ENCODE measurements at regions not wholly inside any gene's neighbourhood (a gene's known extent, or its start where the extent isn't known, plus 50 kb on each side); places are given as distances from the start of the nearest gene placed in this dataset.

- Histone ChIP-seq H3K4me3 (ENCODE audit: insufficient read depth, low read depth, low read length, poor library complexity, severe bottlenecking) (no peak overlapping the region), H3K36me3 (ENCODE audit: control insufficient read depth, insufficient read depth, low read length) (no peaks in the 10 kb centered on the region), H3K4me1 (ENCODE audit: control insufficient read depth, insufficient read depth, low read length, poor library complexity, severe bottlenecking) (no peaks in the 10 kb centered on the region), H3K27ac (ENCODE audit: insufficient read depth, low read length, poor library complexity, severe bottlenecking) (no peak overlapping the region), H3K9me3 (ENCODE audit: control insufficient read depth, low read length) (no peaks in the 10 kb centered on the region), H3K27me3 (replicated peaks; ENCODE audit: control insufficient read depth, insufficient read depth, low read length, poor library complexity, severe bottlenecking) (no peaks in the 10 kb centered on the region)
- no peak for DNase-seq
Observed at GRCh38 chr6:19731282-19731681, 105.9 kb upstream of the ID4 start.

DNA sequence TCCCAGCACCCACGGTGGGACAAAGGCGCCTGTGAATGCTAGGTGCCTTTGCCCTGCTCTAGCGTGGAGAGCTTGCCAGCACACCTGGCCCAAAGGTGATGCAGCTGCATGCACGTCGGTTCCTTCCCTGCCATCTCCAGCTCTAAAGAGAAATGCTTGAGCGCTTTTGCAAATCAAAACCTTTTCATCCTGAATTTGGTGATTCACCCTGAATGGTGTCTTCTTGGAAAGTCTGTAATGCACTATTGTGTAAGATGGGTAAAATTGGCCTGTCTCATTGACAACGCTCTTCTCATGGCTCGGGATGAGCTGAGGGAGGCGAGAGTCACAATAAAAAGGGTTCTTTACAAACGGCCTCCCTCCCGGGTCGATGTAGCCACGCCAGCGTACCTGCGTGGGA lies 103.1 kb upstream of the ID4 start:
- no peak for DNase-seq
- Histone ChIP-seq H3K27me3 (replicated peaks; ENCODE audit: control insufficient read depth, insufficient read depth, low read length, poor library complexity, severe bottlenecking) (no peaks in the 10 kb centered on the region), H3K9me3 (ENCODE audit: control insufficient read depth, low read length) (no peaks in the 10 kb centered on the region), H3K36me3 (ENCODE audit: control insufficient read depth, insufficient read depth, low read length) (no peaks in the 10 kb centered on the region), H3K4me3 (ENCODE audit: insufficient read depth, low read depth, low read length, poor library complexity, severe bottlenecking) (no peak overlapping the region), H3K4me1 (ENCODE audit: control insufficient read depth, insufficient read depth, low read length, poor library complexity, severe bottlenecking) (no peaks in the 10 kb centered on the region), H3K27ac (ENCODE audit: insufficient read depth, low read length, poor library complexity, severe bottlenecking) (no peak overlapping the region)

DNA sequence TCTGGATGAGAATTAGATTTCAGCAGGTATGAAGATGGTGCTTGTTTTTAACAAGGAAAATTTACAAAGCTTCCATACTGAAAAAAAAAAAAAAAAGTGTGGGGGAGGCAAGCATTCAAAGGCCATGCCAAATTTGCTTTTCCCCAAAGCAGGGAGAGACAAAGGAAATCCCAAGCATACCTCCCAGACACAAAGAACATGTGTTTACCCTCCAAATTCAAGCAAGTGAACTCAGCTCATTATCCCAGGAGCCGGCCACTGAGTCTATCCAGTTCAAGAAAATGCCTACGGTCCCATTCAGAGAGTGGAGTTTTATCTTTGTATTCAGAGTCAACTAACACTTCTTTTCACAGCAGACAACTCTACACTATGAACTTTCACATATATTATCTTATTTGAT lies 102.7 kb upstream of the ID4 start:
- no peak overlapping the region for H3K4me3 ChIP-seq (ENCODE audit: insufficient read depth, low read depth, low read length, poor library complexity, severe bottlenecking)
- H3K9me3 ChIP-seq (ENCODE audit: control insufficient read depth, low read length), result no peaks in the 10 kb centered on the region
- H3K4me1 ChIP-seq (ENCODE audit: control insufficient read depth, insufficient read depth, low read length, poor library complexity, severe bottlenecking), result no peaks in the 10 kb centered on the region
- H3K27me3 ChIP-seq (replicated peaks; ENCODE audit: control insufficient read depth, insufficient read depth, low read length, poor library complexity, severe bottlenecking), result no peaks in the 10 kb centered on the region
- no peak for DNase-seq
- no peak overlapping the region for H3K27ac ChIP-seq (ENCODE audit: insufficient read depth, low read length, poor library complexity, severe bottlenecking)
- H3K36me3 ChIP-seq (ENCODE audit: control insufficient read depth, insufficient read depth, low read length), result no peaks in the 10 kb centered on the region

- Histone ChIP-seq H3K27ac (ENCODE audit: insufficient read depth, low read length, poor library complexity, severe bottlenecking) (no peak overlapping the region), H3K36me3 (ENCODE audit: control insufficient read depth, insufficient read depth, low read length) (no peaks in the 10 kb centered on the region), H3K4me3 (ENCODE audit: insufficient read depth, low read depth, low read length, poor library complexity, severe bottlenecking) (no peak overlapping the region), H3K9me3 (ENCODE audit: control insufficient read depth, low read length) (no peaks in the 10 kb centered on the region), H3K4me1 (ENCODE audit: control insufficient read depth, insufficient read depth, low read length, poor library complexity, severe bottlenecking) (no peaks in the 10 kb centered on the region), H3K27me3 (replicated peaks; ENCODE audit: control insufficient read depth, insufficient read depth, low read length, poor library complexity, severe bottlenecking) (no peaks in the 10 kb centered on the region)
- DNase-seq, result no peak
Observed at GRCh38 chr6:19736066-19736465, 101.1 kb upstream of the ID4 start.

GRCh38 chr6:19738010-19738409 lies 99.2 kb upstream of the ID4 start:
- Histone ChIP-seq H3K27me3 (replicated peaks; ENCODE audit: control insufficient read depth, insufficient read depth, low read length, poor library complexity, severe bottlenecking) (no peaks in the 10 kb centered on the region), H3K27ac (ENCODE audit: insufficient read depth, low read length, poor library complexity, severe bottlenecking) (no peak overlapping the region), H3K4me1 (ENCODE audit: control insufficient read depth, insufficient read depth, low read length, poor library complexity, severe bottlenecking) (no peaks in the 10 kb centered on the region), H3K9me3 (ENCODE audit: control insufficient read depth, low read length) (no peaks in the 10 kb centered on the region), H3K4me3 (ENCODE audit: insufficient read depth, low read depth, low read length, poor library complexity, severe bottlenecking) (no peak overlapping the region), H3K36me3 (ENCODE audit: control insufficient read depth, insufficient read depth, low read length) (no peaks in the 10 kb centered on the region)
- no peak for DNase-seq

DNA sequence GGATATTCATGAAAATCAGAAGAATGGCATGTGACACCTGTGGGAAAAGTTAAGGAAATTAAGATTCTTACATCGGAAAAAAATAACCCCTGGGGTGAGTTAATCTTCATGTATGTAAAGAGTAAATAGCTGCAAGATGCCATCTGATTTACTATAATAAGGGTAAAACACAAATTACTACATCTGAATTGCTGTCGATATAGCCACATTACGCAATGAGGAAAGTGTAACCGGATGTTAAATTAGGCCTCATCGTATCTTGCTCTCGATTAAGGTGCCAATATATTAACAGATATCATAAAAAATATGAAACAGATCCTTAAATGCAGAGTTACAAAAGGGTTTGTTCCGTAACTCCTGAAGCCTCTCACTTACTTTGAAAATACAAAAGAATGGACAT lies 87.4 kb upstream of the ID4 start:
- H3K27ac ChIP-seq (ENCODE audit: insufficient read depth, low read length, poor library complexity, severe bottlenecking), result no peak overlapping the region
- no peaks in the 10 kb centered on the region for H3K9me3 ChIP-seq (ENCODE audit: control insufficient read depth, low read length)
- DNase-seq, result no peak
- H3K4me1 ChIP-seq (ENCODE audit: control insufficient read depth, insufficient read depth, low read length, poor library complexity, severe bottlenecking), result no peaks in the 10 kb centered on the region
- H3K4me3 ChIP-seq (ENCODE audit: insufficient read depth, low read depth, low read length, poor library complexity, severe bottlenecking), result no peak overlapping the region
- H3K36me3 ChIP-seq (ENCODE audit: control insufficient read depth, insufficient read depth, low read length), result no peaks in the 10 kb centered on the region
- no peaks in the 10 kb centered on the region for H3K27me3 ChIP-seq (replicated peaks; ENCODE audit: control insufficient read depth, insufficient read depth, low read length, poor library complexity, severe bottlenecking)

DNA sequence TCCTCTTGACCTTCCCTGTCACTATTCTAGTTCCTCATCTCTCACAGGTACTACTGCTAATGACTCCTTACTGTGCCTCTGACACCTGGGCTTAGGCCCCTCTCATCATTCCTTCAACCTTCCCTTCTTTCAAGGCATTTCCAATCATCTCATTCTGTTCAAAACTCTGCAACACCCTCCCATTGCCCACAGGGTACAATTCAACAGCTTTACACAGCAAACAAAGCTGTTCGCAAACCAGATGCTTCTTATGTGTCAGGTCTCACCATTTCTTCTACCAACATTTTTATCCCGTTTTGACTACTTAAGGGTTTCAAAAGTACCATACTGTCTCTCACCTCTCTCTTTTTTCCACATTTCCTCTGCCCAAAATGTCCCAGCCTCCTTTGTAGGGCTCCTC lies 84.4 kb upstream of the ID4 start:
- Histone ChIP-seq H3K9me3 (ENCODE audit: control insufficient read depth, low read length) (no peaks in the 10 kb centered on the region), H3K36me3 (ENCODE audit: control insufficient read depth, insufficient read depth, low read length) (no peaks in the 10 kb centered on the region), H3K4me3 (ENCODE audit: insufficient read depth, low read depth, low read length, poor library complexity, severe bottlenecking) (no peak overlapping the region), H3K27me3 (replicated peaks; ENCODE audit: control insufficient read depth, insufficient read depth, low read length, poor library complexity, severe bottlenecking) (no peaks in the 10 kb centered on the region), H3K4me1 (ENCODE audit: control insufficient read depth, insufficient read depth, low read length, poor library complexity, severe bottlenecking) (no peaks in the 10 kb centered on the region), H3K27ac (ENCODE audit: insufficient read depth, low read length, poor library complexity, severe bottlenecking) (no peak overlapping the region)
- DNase-seq, result no peak

DNA sequence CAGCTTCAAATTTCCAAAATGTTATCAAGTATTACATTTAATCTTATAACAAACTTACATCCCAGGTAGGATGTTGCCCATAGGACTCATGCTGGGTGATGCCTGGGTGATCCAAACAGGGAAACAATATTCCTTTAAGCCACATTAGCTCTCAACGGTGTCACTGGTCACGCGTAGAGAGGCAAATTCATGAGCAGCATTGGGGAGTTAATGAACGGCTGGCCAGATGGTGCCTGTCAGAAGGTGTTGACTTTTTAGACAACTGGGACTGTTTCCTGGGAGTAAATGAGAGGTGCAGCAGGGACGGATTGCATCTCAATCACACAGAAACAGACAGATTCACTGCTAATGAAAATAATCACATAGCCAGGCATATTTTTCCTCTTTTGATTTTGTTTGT lies 83.3 kb upstream of the ID4 start:
- H3K9me3 ChIP-seq (ENCODE audit: control insufficient read depth, low read length), result no peaks in the 10 kb centered on the region
- no peak overlapping the region for H3K4me3 ChIP-seq (ENCODE audit: insufficient read depth, low read depth, low read length, poor library complexity, severe bottlenecking)
- no peaks in the 10 kb centered on the region for H3K27me3 ChIP-seq (replicated peaks; ENCODE audit: control insufficient read depth, insufficient read depth, low read length, poor library complexity, severe bottlenecking)

DNA sequence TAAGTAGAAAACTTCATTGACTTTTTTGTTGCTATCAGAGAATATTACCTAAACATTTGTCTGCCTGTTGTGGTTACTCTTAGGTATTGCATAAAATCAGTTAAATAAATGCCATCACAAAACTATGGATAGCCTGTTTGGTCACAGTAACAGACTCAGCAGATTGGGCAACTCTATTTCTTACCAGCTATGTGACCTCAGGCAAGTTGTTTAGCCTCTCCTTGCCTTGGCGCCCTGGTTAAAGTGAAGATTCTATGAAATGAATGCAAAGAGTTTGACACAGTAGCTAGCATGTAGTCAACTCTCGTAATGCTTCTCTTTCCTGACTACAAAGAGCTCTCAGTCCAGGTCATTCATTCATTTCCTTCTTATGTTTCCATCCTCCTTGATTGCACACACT lies 82.5 kb upstream of the ID4 start:
- H3K4me1 ChIP-seq (ENCODE audit: control insufficient read depth, insufficient read depth, low read length, poor library complexity, severe bottlenecking), result no peaks in the 10 kb centered on the region
- no peaks in the 10 kb centered on the region for H3K27me3 ChIP-seq (replicated peaks; ENCODE audit: control insufficient read depth, insufficient read depth, low read length, poor library complexity, severe bottlenecking)
- no peak for DNase-seq
- no peak overlapping the region for H3K4me3 ChIP-seq (ENCODE audit: insufficient read depth, low read depth, low read length, poor library complexity, severe bottlenecking)
- no peak overlapping the region for H3K27ac ChIP-seq (ENCODE audit: insufficient read depth, low read length, poor library complexity, severe bottlenecking)
- no peaks in the 10 kb centered on the region for H3K9me3 ChIP-seq (ENCODE audit: control insufficient read depth, low read length)
- H3K36me3 ChIP-seq (ENCODE audit: control insufficient read depth, insufficient read depth, low read length), result no peaks in the 10 kb centered on the region

More for the DNA sequence above, 83.3 kb upstream of the ID4 start:
- no peak for DNase-seq
- Histone ChIP-seq H3K4me1 (ENCODE audit: control insufficient read depth, insufficient read depth, low read length, poor library complexity, severe bottlenecking) (no peaks in the 10 kb centered on the region), H3K27ac (ENCODE audit: insufficient read depth, low read length, poor library complexity, severe bottlenecking) (no peak overlapping the region), H3K36me3 (ENCODE audit: control insufficient read depth, insufficient read depth, low read length) (no peaks in the 10 kb centered on the region)

DNA sequence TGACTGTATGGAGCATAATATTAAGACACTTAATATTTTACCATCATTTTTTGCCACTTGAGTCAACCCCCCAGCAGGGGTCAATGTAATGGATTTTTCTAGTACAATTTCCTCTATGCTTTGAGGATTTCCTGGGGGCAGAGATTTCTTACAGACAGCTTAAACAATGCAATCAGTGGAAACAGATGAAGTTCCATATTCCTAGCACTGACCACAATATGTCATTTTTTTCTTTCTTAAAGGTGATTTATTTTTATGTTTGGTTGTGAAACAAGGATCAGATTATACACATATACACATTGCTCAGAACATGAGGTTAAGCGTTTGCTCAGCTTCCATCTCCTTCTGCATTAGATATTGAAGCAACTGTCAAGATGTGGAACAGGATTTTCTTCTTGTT lies 82.0 kb upstream of the ID4 start:
- Histone ChIP-seq H3K4me1 (ENCODE audit: control insufficient read depth, insufficient read depth, low read length, poor library complexity, severe bottlenecking) (no peaks in the 10 kb centered on the region), H3K27me3 (replicated peaks; ENCODE audit: control insufficient read depth, insufficient read depth, low read length, poor library complexity, severe bottlenecking) (no peaks in the 10 kb centered on the region), H3K27ac (ENCODE audit: insufficient read depth, low read length, poor library complexity, severe bottlenecking) (no peak overlapping the region), H3K4me3 (ENCODE audit: insufficient read depth, low read depth, low read length, poor library complexity, severe bottlenecking) (no peak overlapping the region), H3K9me3 (ENCODE audit: control insufficient read depth, low read length) (no peaks in the 10 kb centered on the region), H3K36me3 (ENCODE audit: control insufficient read depth, insufficient read depth, low read length) (no peaks in the 10 kb centered on the region)
- no peak for DNase-seq

DNA sequence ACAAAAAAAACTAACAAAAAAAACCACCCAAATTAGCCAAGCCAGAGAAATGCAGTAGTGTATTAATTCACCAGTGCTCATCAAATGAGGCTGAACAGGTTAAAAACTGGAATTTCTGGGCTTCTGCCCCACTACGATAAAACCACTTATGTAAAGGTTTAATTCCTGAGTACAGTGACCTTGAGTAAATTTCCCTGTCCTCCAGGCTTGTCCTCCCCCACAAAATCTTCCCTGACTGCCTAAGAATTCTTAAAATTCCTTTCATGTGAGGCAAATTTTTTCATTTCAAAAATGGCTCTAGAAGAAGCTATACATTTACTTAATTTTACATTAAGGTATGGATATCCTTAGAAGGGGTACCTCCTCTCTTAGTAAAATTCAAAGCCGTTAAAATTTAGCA lies 80.1 kb upstream of the ID4 start:
- Histone ChIP-seq H3K4me1 (ENCODE audit: control insufficient read depth, insufficient read depth, low read length, poor library complexity, severe bottlenecking) (no peaks in the 10 kb centered on the region), H3K36me3 (ENCODE audit: control insufficient read depth, insufficient read depth, low read length) (no peaks in the 10 kb centered on the region), H3K4me3 (ENCODE audit: insufficient read depth, low read depth, low read length, poor library complexity, severe bottlenecking) (no peak overlapping the region), H3K9me3 (ENCODE audit: control insufficient read depth, low read length) (no peaks in the 10 kb centered on the region), H3K27me3 (replicated peaks; ENCODE audit: control insufficient read depth, insufficient read depth, low read length, poor library complexity, severe bottlenecking) (no peaks in the 10 kb centered on the region), H3K27ac (ENCODE audit: insufficient read depth, low read length, poor library complexity, severe bottlenecking) (no peak overlapping the region)
- DNase-seq, result no peak
